Endothelial cell of umbilical vein (primary cell): ENCODE measurements at regions not wholly inside any gene's neighbourhood (a gene's known extent, or its start where the extent isn't known, plus 50 kb on each side); places are given as distances from the start of the nearest gene placed in this dataset.

Experiments used
- CTCF ChIP-seq, 2 donors: IDR thresholded peaks; 1 replicate in 1 of 2; 2 replicates in 1 of 2; pipeline ENCODE4 v1.5.1; 2011; ENCODE audit warnings: low read length in 2 of 2, mild to moderate bottlenecking in 2 of 2, moderate library complexity in 2 of 2, control low read depth in 1 of 2, inconsistent platforms in 1 of 2, low read depth in 1 of 2; ENCODE audit not compliant: insufficient read depth in 1 of 2; ENCODE audit errors: extremely low read depth in 1 of 2
- JUN ChIP-seq: IDR thresholded peaks from 2 replicates; pipeline ENCODE4 v1.6.1; 2011; ENCODE audit warnings: borderline replicate concordance, low read depth; ENCODE audit not compliant: insufficient read length, insufficient read depth

- no peak for TF ChIP-seq CTCF (IDR thresholded peaks at IDR 0.05; ENCODE audit: extremely low read depth in 1 of 2, insufficient read depth in 1 of 2, low read depth in 1 of 2, low read length in 2 of 2)
- no peak for TF ChIP-seq JUN
Measured at GRCh38 chr19:30131722-30132291, 189.8 kb downstream of the URI1 start.
